Stimulated activated memory B cell treated with anti-CD40 and anti-IgM and Interleukin-4, amounts not matched to agents 10 μg/mL and 1 μg/mL and 100 μg/mL, for 72 hours (primary cell): ENCODE measurements at regions not wholly inside any gene's neighbourhood (a gene's known extent, or its start where the extent isn't known, plus 50 kb on each side); places are given as distances from the start of the nearest gene placed in this dataset.
"Not testable (repeated sequence)": the region's sequence is repeated elsewhere in the genome, so short reads cannot be mapped to it uniquely, and the experiment has no call there.

Experiments used
- ATAC-seq: fragments of 150-1000 bp; cut with Tn5 transposase; 2 replicates; pipeline ENCODE4 v1.10.0; 2021
- H3K27ac Mint-ChIP-seq: one replicate; pipeline ENCODE4 v1.8.0; 2022; ENCODE audit warnings: mild to moderate bottlenecking, mixed read lengths
- H3K27me3 Mint-ChIP-seq: one replicate; pipeline ENCODE4 v1.8.0; 2022; ENCODE audit warnings: mixed read lengths
- H3K36me3 Mint-ChIP-seq: one replicate; pipeline ENCODE4 v1.8.0; 2022; ENCODE audit warnings: mixed read lengths
- H3K4me1 Mint-ChIP-seq: one replicate; pipeline ENCODE4 v1.8.0; 2022; ENCODE audit warnings: mixed read lengths
- H3K4me3 Mint-ChIP-seq: one replicate; pipeline ENCODE4 v1.8.0; 2022; ENCODE audit warnings: mild to moderate bottlenecking, moderate library complexity, mixed read lengths
- H3K9me3 Mint-ChIP-seq: one replicate; pipeline ENCODE4 v1.8.0; 2022; ENCODE audit warnings: mixed read lengths

DNA sequence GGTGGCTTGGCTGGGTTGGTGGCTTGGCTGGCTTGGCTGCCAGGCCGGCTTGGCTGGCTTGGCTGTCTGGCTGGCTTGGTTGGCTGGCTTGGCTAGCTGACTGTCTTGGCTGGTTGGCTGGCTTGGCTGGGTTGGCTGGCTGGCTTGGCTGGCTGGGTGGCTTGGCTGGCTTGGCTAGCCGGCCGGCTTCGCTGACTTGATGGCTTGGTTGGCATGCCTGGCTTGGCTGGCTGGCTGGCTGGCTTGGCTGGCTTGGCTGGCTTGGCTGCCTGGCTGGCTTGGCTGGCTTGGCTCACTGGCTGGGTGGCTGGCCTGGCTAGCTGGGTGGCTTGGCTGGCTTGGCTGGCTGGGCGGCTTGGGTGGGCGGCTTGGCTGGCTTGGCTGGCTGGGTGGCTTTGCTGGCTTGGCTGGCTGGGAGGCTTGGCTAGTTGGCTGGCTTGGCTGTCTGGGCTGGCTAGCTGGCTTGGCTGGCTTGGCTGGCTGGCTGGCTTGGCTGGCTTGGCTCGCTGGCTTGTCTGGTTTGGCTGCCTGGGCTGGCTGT, 2836.1 kb downstream of the RPIA start:
- H3K27ac Mint-ChIP-seq, ATAC-seq, H3K36me3 Mint-ChIP-seq, H3K4me1 Mint-ChIP-seq, H3K4me3 Mint-ChIP-seq, H3K9me3 Mint-ChIP-seq, H3K27me3 Mint-ChIP-seq: not testable (repeated sequence)

DNA sequence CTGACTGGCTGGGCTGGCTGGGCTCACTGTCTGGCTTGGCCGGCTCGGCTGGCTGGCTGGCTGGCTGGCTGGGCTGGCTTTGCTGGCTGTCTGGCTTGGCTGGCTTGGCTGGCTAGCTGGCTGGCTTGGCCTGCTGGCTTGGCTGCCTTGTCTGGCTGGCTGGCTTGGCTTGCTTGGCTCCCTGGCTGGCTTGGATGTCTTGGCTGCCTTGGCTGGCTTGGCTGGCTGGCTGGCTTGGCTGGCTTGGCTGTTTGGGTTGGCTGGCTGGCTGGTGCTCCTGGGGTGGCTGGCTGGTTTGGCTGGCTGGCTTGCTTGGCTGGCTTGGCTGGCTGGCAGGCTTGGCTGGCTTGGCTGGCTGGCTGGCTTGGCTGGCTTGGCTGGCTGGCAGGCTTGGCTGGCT, 2836.9 kb downstream of the RPIA start:
- H3K27ac Mint-ChIP-seq, H3K27me3 Mint-ChIP-seq, H3K36me3 Mint-ChIP-seq, H3K4me1 Mint-ChIP-seq, H3K9me3 Mint-ChIP-seq, H3K4me3 Mint-ChIP-seq, ATAC-seq: not testable (repeated sequence)

DNA sequence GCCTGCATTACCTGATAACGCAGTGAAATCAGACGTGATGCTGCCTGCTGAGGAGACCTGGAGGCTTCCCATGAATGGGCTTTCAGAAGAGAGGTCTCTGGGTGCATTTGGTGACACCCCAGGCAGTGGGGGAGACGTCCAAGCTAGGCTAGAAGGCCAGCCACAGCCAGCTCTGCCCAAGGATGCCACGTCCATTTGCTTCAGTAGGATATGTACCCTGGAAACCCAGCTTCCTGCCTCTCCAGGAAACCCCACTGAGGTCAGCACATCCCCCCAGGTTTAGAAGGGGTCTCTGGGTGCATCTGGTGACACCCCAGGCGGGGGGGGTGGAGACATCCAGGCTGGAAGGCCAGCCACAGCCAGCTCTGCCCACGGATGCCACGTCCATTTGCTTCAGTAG, 2844.6 kb downstream of the RPIA start:
- H3K4me3 Mint-ChIP-seq, H3K36me3 Mint-ChIP-seq, ATAC-seq, H3K27me3 Mint-ChIP-seq, H3K4me1 Mint-ChIP-seq, H3K9me3 Mint-ChIP-seq, H3K27ac Mint-ChIP-seq: not testable (repeated sequence)

DNA sequence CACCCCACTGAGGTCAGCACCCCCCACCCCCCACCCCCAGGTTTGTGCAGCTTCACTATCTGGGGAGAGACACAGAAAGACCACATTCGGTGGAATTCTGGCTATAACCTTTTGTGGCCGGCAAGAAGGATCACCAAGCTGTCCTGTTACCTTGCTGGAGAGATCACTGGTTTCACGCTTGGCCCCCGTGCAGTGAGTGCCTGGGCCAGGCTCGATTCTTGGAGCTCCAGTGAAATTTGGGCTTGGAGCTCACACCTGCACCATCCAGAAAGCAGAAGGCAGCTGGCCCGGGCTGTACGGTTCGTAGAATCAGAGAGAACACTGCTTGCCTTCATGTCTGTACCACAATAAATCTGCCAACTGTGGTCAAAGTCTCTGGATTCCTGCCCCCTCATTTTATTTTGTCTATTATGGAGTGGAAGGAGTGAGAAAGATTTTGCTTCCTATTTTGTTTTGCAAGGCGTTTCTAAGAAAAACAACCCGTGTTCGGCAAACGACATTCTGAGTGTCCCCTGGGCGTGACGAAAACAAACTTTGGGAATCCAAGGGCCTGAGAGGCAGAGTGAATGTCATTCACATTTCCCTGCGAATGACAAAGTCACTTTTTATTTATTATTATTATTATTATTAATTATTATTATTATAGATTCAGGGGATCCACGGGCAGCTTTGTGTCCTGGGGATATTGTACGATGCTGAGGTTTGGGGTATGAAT, 2845.2 kb downstream of the RPIA start:
- not testable (repeated sequence) for ATAC-seq, H3K4me1 Mint-ChIP-seq, H3K9me3 Mint-ChIP-seq, H3K4me3 Mint-ChIP-seq, H3K36me3 Mint-ChIP-seq, H3K27ac Mint-ChIP-seq, H3K27me3 Mint-ChIP-seq

DNA sequence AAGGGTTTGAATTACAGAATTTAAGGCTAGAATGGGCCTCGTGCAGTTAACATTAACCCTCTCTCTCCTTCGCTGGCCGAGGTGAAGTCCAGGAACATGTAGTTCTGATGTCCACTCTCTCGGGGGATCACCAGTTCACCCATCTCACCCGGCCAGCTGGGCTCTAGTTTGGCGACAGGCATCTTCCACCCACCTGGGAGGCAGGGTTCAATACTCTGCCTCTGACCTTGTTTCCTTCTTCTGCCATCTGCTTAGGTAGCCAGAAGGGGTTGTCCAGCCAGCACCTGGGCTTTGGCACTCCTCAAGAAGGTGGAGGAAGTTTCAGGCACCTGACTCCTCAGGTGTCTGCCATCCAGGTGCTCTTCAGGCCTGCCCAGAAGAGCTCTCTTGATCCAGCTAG, 2857.8 kb downstream of the RPIA start:
- H3K4me1 Mint-ChIP-seq, H3K4me3 Mint-ChIP-seq, H3K27ac Mint-ChIP-seq, H3K36me3 Mint-ChIP-seq, H3K27me3 Mint-ChIP-seq, H3K9me3 Mint-ChIP-seq, ATAC-seq: not testable (repeated sequence)

DNA sequence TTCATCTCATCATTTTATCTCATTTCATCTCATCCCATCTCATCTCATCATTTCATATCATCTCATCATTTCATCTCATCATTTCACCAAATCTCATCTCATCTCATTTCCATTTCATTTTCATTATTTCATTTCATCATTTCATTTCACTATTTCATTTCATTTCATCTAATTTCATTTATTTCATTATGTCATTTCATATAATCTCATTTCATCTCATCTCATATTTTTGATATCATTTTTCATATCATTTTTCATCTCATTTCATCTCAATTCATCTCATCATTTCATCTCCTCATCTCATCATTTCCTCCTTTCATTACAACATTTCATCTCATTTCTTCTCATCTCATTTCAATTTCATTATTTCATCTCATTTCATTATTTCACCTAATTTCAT, 2866.8 kb downstream of the RPIA start:
- ATAC-seq, H3K4me3 Mint-ChIP-seq: not testable (repeated sequence)

DNA sequence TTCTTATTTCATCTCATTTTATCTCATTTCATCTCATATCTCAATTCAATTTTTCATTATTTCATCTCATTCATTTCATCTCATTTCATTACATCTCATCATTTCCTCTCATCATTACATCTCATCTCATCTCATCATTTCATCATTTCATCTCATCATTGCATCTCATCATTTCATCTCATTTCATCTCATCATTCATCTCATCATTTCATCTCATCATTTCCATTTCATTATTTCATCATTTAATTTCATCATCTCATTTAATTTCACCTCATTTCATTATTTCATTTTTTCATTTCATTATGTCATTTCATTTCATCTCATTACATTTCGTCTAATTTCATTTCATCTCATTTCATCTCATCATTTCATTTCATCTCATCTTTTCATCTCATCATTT, 2867.8 kb downstream of the RPIA start:
- ATAC-seq, H3K4me1 Mint-ChIP-seq, H3K36me3 Mint-ChIP-seq, H3K27me3 Mint-ChIP-seq, H3K4me3 Mint-ChIP-seq, H3K27ac Mint-ChIP-seq: not testable (repeated sequence)
- peaks cover 26% of the 10 kb centered on the region for H3K9me3 Mint-ChIP-seq

More for the DNA sequence above, 2866.8 kb downstream of the RPIA start:
- H3K4me1 Mint-ChIP-seq, H3K36me3 Mint-ChIP-seq, H3K27ac Mint-ChIP-seq, H3K27me3 Mint-ChIP-seq: not testable (repeated sequence)
- peaks cover 26% of the 10 kb centered on the region for H3K9me3 Mint-ChIP-seq

DNA sequence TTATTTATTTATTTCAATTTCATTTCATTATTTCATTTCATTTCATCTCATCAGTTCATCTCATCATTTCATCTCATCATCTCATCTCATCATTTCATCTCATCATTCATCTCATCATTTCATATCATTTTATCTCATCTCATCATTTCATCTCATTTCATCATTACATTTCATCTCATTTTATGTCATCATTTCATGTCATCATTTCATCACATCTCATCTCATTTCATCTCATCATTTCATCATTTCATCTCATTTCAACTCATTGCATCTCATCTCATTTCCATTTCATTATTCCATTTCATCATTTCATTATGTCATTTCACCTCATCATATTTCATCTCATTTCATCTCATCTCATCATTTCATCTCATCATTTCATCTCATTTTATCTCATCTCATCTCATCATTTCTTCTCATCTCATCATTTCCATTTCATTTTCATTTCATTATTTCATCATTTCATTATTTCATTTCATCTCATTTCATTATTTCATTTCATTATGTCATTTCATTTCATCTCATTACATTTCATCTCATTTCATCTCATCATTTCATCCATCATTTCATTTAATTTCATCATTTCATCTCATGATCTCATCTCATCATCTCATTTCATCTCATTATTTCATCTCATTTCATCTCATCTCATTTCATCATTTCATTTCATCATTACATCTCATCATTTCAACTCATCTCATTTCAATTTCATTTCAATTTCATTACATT, 2868.6 kb downstream of the RPIA start:
- H3K27ac Mint-ChIP-seq, H3K36me3 Mint-ChIP-seq, H3K27me3 Mint-ChIP-seq, H3K4me3 Mint-ChIP-seq, ATAC-seq, H3K4me1 Mint-ChIP-seq: not testable (repeated sequence)
- H3K9me3 Mint-ChIP-seq, result peaks cover 26% of the 10 kb centered on the region

DNA sequence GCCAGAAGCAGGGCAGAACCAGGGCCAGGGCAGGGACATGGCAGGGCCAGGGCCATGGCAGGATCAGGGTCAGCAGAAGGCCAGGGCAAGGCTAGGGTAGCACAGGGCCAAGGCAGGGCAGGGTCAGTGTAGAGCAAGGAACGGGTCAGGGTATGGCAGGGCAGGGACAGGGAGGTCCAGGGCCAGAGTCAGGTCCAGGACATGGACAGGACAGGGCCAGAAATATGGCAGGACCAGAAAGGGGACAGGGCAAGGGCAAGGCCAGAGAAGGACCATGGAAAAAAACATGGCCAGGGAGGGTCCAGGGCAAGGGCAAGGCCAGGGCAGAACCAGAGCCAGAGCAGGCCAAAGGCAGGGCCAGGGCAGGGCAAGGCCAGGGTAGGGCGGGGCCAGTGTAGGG, 2870.7 kb downstream of the RPIA start:
- H3K27ac Mint-ChIP-seq, ATAC-seq, H3K4me1 Mint-ChIP-seq, H3K4me3 Mint-ChIP-seq, H3K36me3 Mint-ChIP-seq, H3K27me3 Mint-ChIP-seq: not testable (repeated sequence)
- H3K9me3 Mint-ChIP-seq, result peaks cover 26% of the 10 kb centered on the region

DNA sequence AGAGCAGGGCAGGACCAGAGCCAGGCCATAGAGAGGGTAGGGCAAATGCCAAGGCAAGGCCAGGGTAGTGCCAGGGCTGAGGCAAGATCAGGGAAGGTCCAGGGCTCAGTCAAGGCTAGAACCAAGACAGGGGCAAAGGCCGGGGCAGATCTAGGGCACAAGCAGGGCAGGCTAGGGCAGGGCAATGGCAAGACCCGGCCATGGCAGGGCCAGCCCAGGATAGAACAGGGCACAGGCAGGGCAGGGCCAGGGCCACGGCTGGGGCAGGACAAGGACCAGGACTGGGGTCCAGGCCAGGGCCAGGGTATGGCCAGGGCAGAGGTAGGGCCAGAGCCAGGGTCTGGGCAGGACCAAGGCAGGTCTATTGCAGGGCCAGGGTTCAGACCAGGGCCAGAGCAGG, 2873.2 kb downstream of the RPIA start:
- H3K36me3 Mint-ChIP-seq, H3K4me3 Mint-ChIP-seq, H3K27me3 Mint-ChIP-seq, ATAC-seq, H3K4me1 Mint-ChIP-seq, H3K27ac Mint-ChIP-seq: not testable (repeated sequence)
- peaks cover 11% of the 10 kb centered on the region for H3K9me3 Mint-ChIP-seq

DNA sequence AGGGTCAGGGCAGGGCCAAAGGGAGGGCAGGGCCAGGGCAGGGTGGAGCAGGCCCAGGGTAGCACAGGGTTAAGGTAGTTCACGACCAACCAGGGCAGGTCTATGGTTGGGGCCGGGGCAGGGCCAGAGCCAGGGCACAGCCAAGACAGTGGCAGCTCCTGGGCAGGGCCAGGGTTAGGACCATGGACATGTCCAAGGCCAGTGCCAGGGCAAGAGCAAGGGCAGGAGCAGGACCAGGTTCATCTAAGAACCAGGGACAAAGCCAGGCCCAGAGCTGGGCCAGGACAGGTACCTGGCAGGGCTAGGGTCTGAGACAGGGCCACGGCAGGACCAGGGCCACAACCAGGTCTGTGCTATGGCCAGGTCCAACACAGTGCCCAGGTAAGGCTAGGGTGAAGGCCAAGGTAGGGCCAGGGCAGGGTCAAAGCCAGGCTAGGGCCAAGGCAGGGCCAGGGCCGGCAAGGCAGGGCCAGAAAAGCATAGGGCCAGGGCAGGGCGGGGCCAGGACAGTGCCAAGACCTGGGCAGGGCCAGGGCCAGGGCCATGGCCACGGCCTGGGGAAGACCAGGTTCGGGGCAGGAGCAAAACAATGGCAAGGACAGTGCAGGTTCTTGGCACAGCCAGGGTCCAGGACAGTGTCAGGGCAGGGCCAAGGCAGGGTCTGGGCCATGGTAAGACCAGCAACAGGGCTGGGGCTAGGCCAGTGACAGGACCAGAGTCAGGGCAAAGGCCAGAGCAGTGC, 2874.4 kb downstream of the RPIA start:
- not testable (repeated sequence) for H3K9me3 Mint-ChIP-seq, H3K27ac Mint-ChIP-seq, H3K4me3 Mint-ChIP-seq, H3K36me3 Mint-ChIP-seq, H3K4me1 Mint-ChIP-seq, ATAC-seq, H3K27me3 Mint-ChIP-seq

DNA sequence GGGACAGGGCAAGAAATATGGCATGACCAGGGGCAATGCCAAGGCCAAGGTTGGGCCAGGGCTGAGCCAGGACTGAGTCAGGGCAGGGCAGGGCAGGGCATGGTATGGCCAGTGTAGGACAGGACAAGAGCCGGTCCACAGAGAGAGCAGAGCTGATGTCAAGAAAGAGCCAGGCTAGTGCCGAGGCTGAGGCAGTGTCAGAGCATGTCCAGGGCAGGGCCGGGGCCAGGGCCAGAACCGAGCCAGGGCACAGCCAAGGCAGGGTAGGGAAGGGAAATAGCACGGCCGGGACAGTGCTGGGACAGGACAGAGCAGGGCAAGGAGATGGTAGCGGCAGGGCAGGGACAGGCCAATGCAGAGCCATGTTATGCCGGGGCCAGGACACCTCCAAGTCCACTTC, 2875.1 kb downstream of the RPIA start:
- not testable (repeated sequence) for ATAC-seq, H3K9me3 Mint-ChIP-seq, H3K36me3 Mint-ChIP-seq, H3K27ac Mint-ChIP-seq, H3K4me3 Mint-ChIP-seq, H3K4me1 Mint-ChIP-seq, H3K27me3 Mint-ChIP-seq

DNA sequence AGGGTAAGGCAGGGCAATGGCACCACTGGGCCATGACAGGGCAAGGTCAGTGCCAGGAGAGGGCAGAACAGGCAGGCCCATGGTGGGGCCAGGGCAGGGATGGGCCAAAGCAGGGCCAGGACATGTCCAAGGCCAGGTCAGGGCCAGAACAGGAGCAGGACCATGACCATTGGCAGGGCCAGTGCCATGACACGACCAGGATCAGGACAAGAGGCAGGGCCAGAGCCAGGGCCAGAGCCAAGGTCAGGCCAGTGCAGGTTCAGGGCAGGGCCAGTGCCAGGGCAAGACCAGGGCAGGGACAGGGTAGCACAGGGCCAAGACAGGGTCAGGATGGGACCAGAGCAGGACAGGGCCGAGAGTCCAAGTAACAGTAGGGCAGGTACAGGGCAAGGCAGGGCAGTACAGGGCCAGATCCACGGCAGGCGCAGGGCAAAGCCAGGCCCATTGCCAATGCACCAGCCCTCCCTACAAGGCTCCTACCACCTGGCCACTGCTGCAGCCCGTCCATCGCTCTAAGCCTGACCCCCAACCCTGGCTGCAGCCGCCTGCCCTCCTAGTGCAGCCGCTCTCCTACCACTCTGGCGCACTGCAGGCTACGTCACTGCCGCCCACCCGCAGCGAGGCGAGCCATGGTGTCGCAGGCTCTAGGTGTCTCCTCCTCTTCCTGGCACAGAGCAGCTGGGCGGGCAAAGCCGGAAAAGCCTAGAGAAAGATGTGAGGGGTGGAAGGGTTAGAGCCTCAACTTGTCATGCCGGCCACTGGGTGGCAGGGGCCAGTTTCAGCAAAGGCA, 2876.3 kb downstream of the RPIA start:
- not testable (repeated sequence) for H3K4me3 Mint-ChIP-seq, H3K27ac Mint-ChIP-seq, H3K27me3 Mint-ChIP-seq, H3K4me1 Mint-ChIP-seq, H3K9me3 Mint-ChIP-seq, ATAC-seq, H3K36me3 Mint-ChIP-seq

DNA sequence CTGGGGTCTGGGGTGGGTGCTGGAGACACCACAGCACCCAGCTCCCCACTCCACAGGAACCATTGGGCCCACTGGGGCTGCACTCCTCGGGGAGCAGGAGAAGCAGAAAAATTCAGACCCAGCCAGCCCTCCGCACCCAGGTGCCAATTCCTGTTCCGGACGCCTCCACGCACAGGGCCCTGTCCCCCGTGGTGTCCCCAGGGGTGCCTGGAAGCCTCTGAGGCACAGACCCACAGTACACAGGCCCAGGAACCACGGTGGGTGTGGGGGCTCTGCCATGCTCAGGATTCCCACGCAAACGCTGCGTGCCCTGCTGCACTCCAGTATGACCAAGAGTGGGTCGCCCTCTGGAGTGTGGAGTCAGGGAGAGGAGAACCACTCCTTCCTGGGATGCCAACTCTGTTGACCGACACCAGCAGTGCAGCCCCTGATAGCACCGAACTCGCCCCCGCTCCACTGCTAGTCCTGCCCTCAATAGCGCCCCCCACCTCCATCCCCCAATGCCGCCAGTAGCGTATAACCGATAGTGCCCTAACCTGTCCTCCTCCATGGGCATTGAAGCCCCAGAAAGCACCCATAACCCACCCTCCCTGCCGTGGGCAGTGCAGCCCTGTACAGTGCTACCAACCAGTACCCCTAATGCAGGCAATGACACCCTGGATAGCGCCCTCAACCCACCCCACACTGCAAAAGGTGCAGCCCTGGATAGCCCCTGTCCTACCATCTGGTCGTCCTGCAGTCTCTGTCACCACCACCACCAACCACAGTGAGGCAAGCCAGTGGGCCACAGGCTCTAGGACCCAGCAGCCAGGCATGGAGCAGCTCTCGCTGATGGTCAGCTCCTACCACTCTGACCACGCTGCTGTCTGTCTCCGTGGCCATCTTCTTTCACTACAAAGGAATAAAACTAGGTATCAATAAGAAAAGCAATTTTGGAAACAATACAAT, 2877.2 kb downstream of the RPIA start:
- not testable (repeated sequence) for H3K27ac Mint-ChIP-seq, H3K9me3 Mint-ChIP-seq, H3K4me1 Mint-ChIP-seq, ATAC-seq, H3K4me3 Mint-ChIP-seq, H3K36me3 Mint-ChIP-seq, H3K27me3 Mint-ChIP-seq
